GM18861 (cell line): ENCODE measurements at regions not wholly inside any gene's neighbourhood (a gene's known extent, or its start where the extent isn't known, plus 50 kb on each side); places are given as distances from the start of the nearest gene placed in this dataset.

Experiments
- ATAC-seq: cut with Tn5 transposase; IDR thresholded peaks from one replicate; pipeline ENCODE4 v1.9.1; 2021; ENCODE audit not compliant: unreplicated experiment

- no peak for ATAC-seq
These were observed 172.3 kb upstream of the MCTP2 start for GRCh38 chr15:94059013-94059587.

- no peak for ATAC-seq
These were observed 174.1 kb upstream of the MCTP2 start for GRCh38 chr15:94057305-94057704.

- ATAC-seq = no peak
These were observed 175.0 kb upstream of the MCTP2 start for GRCh38 chr15:94056314-94056713.

DNA sequence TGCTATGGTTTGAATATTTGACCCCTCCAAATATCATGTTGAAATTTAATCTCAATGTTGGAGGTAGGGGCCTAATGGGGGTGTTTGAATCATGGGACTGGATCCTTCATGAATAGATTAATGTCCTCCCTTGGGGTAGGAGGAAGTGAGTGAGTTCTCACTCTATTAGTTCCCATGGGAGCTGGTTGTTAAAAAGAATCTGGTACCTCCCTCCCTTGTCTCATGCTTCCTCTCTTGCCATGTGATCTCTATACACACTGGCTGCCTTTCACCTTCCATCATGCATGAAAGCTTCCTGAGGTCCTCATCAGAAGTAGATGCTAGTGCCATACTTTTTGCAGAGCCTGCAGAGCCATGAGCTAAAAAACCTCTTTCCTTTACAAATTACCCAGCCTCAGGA is 177.7 kb upstream of the MCTP2 start:
- no peak for ATAC-seq

GRCh38 chr15:94052711-94053110 is 178.7 kb upstream of the MCTP2 start:
- no peak for ATAC-seq

- ATAC-seq = no peak
These were observed 183.8 kb upstream of the MCTP2 start for GRCh38 chr15:94047566-94047965.

DNA sequence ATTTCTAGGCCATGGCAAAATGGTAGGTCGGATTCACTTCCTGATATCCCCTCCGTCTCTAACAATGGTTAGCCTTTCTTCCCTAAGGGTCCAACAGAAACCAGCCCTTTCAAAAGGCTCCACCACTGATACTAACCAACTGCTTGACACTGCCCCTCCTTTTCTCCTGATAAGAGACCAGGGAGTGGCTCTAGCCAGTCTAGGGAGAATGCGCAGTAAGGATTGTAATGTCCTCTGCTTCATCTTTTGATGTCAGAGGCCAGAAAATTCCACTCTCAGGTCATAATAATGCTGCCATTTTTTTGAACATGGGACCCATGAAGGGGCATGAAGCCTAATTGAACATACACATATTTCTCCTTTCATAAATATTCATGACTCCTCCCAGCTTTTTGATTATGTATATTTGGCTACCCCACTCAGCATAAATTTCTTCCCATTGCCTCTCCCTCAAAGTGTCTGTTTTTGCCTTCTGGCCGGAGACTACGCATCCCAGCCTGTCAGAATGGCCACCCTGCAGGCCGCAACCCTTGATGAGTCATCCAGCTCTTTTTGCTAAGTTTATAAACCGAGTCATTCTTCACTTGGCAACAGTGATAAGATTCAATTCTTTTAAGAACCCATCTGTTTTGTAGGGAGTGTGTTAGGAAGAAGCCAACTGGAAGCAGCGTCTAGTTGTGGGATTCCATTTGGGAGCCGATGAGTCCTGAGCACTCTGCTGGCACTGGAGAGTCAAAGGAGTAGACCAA is 189.0 kb upstream of the MCTP2 start:
- no peak for ATAC-seq

- ATAC-seq = no peak
These were observed 189.6 kb upstream of the MCTP2 start for GRCh38 chr15:94041746-94042145.

DNA sequence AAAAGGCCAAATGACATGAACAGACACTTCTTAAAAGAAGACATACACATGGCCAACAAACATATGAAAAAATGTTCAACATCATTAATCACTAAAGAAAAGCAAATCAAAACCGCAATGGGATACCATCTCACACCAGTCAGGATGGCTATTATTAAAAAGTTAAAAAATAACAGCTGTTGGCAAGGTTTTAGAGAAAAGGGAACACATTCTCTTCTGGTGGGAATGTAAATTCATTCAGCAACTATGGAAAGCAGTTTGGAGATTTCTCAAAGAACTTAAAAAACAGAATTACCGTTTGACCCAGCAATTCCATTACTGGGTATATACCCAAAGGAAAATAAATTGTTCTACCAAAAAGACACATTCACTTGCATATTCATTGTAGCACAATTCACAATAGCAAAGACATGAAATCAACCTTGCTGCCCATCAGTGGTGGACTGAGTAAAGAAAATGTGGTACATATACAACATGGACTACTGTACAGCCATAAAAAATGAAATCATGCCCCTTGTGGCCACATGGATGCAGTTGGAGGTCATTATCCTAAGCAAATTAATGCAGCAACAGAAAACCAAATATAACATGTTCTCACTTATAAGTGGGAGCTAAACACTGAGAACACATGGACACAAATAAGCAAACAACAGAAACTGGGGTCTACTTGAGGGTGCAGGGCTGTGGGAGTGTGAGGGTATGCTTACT is 190.7 kb upstream of the MCTP2 start:
- ATAC-seq = no peak

GRCh38 chr15:94036156-94036555 is 195.2 kb upstream of the MCTP2 start:
- no peak for ATAC-seq

DNA sequence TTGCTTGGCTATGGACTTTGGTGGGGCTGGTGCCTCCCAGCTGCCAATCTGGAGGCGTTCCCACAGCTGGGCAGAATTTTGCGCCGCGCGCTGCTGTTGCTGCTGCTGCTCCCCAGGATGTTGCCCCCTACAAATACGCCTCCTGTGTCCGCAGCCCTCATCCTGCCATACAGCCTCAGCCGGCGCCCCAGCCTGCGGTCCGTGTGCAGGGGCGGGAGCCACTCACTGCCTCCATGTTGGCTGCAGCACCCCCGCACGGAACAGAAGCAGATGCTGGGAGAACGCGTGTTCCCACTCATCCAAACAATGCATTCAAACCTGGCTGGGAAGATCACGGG is 197.7 kb upstream of the MCTP2 start:
- ATAC-seq = no peak

GRCh38 chr15:94033014-94033682 is 198.2 kb upstream of the MCTP2 start:
- no peak for ATAC-seq

DNA sequence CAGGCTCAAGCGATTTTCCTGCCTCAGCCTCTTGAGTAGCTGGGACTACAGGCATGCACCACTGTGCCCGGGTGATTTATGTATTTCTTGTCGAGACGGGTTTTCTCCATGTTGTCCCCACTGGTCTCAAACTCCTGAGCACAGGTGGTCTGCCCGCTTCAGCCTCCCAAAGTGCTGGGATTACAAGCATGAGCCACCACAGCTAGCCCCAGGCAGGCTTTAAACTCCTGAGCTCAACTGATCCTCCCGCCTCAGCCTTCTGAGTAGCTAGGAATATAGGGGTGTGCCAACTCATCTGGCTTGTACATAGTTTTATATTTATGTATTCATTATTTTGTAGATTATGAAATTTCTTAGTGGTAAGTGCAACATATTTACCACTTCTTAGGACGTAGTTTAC is 198.8 kb upstream of the MCTP2 start:
- ATAC-seq = no peak

DNA sequence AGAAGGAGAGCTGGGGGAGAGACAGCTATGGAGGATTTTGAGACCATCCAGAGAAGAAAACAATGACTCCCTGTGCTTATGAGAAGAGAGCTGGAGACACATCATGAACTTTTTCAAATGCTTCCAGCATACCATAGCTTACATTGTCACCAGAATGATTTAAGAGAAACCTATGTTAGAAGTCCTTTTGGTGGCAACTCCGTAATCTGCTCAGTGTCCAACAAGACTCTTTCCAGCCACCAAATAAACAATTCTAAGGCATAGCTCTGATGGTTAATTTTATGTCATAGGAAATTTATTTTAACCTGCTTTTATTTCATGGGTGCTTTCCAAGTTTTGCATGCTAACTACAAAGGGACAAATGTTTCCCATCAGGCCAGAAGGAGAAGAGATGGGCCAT is 200.3 kb upstream of the MCTP2 start:
- no peak for ATAC-seq

- ATAC-seq = no peak
These were observed 201.9 kb upstream of the MCTP2 start for GRCh38 chr15:94029495-94029894.

DNA sequence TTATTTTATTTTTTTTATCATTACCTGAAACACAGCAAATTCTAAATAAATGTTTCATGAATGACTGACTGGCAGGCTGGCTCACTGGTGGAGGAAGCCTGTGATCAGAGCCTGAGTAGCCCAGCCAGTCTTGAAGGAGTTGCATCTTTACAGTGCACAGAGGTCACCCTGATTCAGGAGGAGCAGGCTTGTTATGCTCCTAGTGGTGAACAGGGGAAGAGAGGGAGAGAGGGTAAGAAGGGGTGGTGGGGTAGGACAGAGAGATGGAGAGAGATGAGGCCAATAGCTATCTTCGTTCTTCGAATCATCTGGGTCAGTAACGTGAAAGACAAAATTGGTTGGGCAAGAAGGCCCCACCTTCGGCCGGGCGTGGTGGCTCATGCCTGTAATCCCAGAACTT is 202.6 kb upstream of the MCTP2 start:
- no peak for ATAC-seq

GRCh38 chr15:94028121-94028520 is 203.2 kb upstream of the MCTP2 start:
- ATAC-seq = no peak

DNA sequence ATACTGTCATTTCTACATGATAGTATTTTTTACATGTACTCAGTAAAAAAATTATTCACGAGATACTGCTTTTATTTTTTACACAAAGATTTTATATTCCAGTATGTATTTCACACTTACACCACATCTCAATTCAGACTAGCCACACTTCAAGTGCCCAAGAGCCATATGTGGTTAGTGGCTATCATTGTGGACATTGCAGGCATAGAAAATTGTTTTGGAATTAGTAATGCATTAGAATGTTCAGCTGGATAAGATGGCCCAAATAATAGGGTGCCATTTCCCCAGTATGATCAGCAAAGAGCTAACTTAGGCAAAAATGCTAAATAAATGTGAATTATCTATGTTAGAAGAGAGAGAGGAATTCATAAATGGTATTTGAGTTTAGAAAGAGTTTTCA is 203.8 kb upstream of the MCTP2 start:
- ATAC-seq = no peak

DNA sequence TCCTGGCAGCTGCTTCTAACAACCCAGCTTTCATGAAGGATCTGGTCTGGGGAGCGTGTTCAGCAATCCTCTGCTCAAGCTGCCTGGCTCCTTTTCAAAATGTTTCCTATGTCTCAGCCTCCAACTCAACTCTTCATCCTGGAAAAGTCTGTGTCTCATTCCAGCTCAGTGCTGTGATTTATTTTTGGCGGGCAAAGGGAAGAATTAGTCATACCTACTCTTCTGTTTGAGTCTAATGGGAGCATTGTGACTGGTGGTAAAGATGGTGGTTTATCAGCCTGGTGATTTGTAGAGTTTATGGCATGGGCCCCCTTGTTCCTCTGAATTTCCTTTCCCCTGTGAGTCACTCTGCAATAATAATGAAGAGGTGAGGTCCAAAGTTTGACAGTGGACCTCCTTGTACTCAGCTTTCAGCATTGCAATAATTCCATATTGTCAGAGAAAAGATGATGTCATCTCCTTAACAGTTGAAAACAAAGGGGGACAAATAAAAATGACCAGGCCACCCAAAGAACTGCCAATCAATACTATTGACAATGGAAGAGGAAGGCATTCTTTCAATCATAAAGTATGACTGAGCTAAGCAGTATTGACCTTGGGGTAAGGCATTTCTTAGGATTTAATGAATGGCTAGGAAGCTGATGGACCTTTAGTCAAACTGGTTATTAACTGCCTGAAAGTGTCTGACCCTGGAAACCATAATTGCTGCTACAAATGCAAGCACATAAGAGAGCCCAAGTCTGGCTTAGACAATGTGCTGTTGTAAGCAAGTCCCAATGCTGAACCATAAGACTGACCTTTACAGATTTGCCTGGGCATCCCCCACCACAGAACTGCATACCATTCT is 204.7 kb upstream of the MCTP2 start:
- no peak for ATAC-seq

- no peak for ATAC-seq
These were observed 207.8 kb upstream of the MCTP2 start for GRCh38 chr15:94023531-94023930.
